GM12865 (cell line): ENCODE measurements at regions not wholly inside any gene's neighbourhood (a gene's known extent, or its start where the extent isn't known, plus 50 kb on each side); places are given as distances from the start of the nearest gene placed in this dataset.
"Not testable (repeated sequence)": the region's sequence is repeated elsewhere in the genome, so short reads cannot be mapped to it uniquely, and the experiment has no call there.

ENCODE experiments used
- DNase-seq: peaks from one replicate; pipeline ENCODE4 v3.0.0; 2010; ENCODE audit warnings: low read depth
- H3K4me3 ChIP-seq: 2 replicates; pipeline ENCODE4 v1.5.1; 2011; ENCODE audit warnings: mild to moderate bottlenecking, low read depth, low read length, control low read depth
- TF ChIP-seq, protein P1 (sequence below): IDR thresholded peaks from 2 replicates; pipeline ENCODE4 v1.5.1; 2011; ENCODE audit warnings: low read length, control low read depth, low read depth, inconsistent platforms; ENCODE audit not compliant: insufficient read depth; ENCODE audit errors: missing control alignments

DNA sequence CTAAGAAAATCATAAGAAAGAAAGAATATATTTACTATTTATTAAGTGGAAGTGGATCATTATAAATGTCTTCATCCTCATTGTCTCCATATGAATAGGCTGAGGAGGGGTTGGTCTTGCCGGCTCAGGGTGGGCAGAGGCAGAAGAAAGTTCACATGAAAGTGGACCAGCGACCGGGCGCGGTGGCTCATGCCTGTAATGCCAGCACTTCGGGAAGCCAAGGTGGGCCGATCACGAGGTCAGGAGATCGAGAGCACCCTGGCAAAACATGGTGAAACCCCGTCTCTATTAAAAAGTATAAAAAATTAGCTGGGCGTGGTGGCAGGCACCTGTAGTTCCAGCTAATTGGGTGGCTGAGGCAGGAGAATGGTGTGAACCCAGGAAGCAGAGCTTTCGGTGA lies 1145.4 kb downstream of the STIM2 start:
- no peak overlapping the region for H3K4me3 ChIP-seq
- TF ChIP-seq, protein P1, sequence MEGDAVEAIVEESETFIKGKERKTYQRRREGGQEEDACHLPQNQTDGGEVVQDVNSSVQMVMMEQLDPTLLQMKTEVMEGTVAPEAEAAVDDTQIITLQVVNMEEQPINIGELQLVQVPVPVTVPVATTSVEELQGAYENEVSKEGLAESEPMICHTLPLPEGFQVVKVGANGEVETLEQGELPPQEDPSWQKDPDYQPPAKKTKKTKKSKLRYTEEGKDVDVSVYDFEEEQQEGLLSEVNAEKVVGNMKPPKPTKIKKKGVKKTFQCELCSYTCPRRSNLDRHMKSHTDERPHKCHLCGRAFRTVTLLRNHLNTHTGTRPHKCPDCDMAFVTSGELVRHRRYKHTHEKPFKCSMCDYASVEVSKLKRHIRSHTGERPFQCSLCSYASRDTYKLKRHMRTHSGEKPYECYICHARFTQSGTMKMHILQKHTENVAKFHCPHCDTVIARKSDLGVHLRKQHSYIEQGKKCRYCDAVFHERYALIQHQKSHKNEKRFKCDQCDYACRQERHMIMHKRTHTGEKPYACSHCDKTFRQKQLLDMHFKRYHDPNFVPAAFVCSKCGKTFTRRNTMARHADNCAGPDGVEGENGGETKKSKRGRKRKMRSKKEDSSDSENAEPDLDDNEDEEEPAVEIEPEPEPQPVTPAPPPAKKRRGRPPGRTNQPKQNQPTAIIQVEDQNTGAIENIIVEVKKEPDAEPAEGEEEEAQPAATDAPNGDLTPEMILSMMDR: no peak
- no peak for DNase-seq

DNA sequence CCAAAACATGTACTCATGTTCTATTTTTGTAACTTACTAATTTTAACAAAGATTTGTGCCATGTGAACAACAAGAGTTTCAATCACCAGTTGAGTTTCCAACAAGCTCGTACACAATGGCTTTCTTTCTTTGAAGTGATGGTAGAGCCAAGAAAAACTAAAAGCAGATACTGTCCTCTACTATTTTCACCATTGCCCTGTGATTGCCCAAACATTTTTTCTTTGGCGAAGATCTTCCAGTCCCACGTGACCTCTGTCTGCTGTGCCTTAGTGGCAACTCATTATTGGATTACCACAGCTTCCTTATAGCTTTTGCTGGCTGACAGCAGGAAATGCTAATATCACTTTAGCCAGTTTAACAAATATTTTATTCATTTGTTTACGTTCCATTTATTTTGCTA lies 1147.1 kb downstream of the STIM2 start:
- TF ChIP-seq, protein P1: no peak
- H3K4me3 ChIP-seq: no peak overlapping the region
- DNase-seq: no peak

DNA sequence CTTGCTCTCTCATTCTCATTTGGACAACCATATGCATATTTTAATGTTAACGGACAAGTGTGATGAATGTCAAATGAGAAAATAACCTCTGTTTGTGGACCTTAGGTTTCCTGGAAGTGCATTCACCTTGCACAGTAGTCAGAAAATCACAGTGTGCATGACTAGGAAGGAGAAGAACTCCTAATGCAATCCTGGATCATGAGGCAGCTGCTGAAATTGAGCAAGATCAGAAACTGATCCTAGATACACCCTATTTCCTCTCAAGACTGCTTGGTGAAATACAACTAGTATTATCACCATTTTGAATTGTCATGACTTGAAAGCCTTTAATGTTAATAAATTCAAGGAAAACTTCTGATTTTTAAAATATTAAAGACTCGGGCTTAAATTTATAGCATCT lies 1148.9 kb downstream of the STIM2 start:
- H3K4me3 ChIP-seq: no peak overlapping the region
- TF ChIP-seq, protein P1: no peak
- DNase-seq: no peak

GRCh38 chr4:28010577-28011240 lies 1150.1 kb downstream of the STIM2 start:
- TF ChIP-seq, protein P1: no peak
- DNase-seq: no peak
- H3K4me3 ChIP-seq: no peak overlapping the region

DNA sequence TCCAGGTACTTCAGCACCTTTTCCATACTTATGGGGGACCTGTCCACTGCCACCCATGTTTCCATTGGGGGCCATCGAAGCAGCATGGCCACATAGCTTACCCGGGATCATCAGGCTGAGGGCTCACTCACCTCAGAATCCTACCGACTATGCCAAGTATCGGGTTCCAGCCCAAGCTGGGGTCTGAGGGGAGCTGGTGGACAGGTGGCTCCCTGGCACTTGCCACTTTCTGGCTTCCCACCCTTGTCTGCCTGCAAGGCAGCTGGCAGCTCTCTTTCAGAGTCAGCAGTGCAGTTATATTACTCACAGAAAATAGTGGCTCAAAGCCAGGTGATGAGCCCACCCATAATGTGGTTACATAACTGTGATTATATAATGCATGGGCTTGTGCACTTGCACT lies 1153.8 kb downstream of the STIM2 start:
- no peak overlapping the region for H3K4me3 ChIP-seq
- TF ChIP-seq, protein P1: no peak
- no peak for DNase-seq

DNA sequence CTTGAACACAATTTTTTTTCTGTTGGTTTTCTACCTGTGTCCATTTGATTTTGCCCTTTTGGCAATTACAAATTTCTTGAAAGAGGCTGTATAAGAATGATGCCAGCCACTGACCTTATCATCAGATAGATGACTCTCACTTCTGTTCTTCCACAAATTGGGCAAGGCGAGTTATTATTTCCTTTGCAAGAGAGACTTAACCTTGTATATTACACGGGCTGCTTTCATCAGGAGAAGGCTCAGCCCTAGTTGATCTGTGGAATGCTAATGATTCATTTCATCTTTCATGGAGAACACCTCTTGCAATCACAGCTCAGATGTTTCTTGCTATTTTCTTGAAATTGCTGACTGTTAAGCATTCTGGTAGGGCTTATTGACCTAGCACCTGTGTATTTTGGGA lies 1155.4 kb downstream of the STIM2 start:
- TF ChIP-seq, protein P1: no peak
- no peak for DNase-seq
- H3K4me3 ChIP-seq: no peak overlapping the region

DNA sequence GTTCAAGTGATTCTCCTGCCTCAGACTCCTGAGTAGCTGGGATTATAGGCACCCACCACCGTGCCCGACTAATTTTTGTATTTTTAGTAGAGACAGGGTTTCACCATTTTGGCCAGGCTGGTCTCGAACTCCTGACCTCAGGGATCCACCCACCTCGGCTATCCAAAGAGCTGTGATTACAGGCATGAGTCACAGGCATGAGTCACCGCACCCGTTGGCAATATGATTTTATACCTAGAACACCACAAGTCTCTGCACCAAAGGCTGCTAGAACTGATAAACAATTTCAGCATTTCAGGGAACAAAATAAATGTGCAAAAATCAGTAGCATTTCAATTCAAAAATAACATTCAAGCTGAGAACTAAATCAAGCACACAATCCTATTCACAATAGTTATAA lies 1177.6 kb downstream of the STIM2 start:
- DNase-seq, H3K4me3 ChIP-seq: not testable (repeated sequence)
